ENCODE measurements at regions not wholly inside any gene's neighbourhood (a gene's known extent, or its start where the extent isn't known, plus 50 kb on each side); places are given as distances from the start of the nearest gene placed in this dataset.

GRCh38 chr14:22333422-22334274, 255.4 kb downstream of the DAD1 start (continued):
- no peak for TF ChIP-seq ZMYM4 (CRISPR knock-in tag; IDR thresholded peaks at IDR 0.05)
- TF ChIP-seq RELA (CRISPR knock-in tag; IDR thresholded peaks at IDR 0.05), result no peak
- TF ChIP-seq ZBTB1 (CRISPR knock-in tag; IDR thresholded peaks at IDR 0.05; ENCODE audit: borderline replicate concordance), result no peak
- no peak for TF ChIP-seq ZNF574 (CRISPR knock-in tag; IDR thresholded peaks at IDR 0.05)
- TF ChIP-seq MED13 (CRISPR knock-in tag; IDR thresholded peaks at IDR 0.05), result no peak
- TF ChIP-seq MIER2 (CRISPR knock-in tag; IDR thresholded peaks at IDR 0.05), result no peak
- TF ChIP-seq ZNF484 (CRISPR knock-in tag; IDR thresholded peaks at IDR 0.05; ENCODE audit: borderline replicate concordance, low read depth), result no peak
- TF ChIP-seq HCFC1 (IDR thresholded peaks at IDR 0.05; ENCODE audit: low read depth, low read length), result no peak
- no peak for TF ChIP-seq ZNF468 (CRISPR knock-in tag; IDR thresholded peaks at IDR 0.05)
- TF ChIP-seq GTF2F1 (IDR thresholded peaks at IDR 0.05; ENCODE audit: low read length), result no peak
- no peak for TF ChIP-seq NFATC3 (CRISPR knock-in tag; IDR thresholded peaks at IDR 0.05)
- TF ChIP-seq, protein P1, sequence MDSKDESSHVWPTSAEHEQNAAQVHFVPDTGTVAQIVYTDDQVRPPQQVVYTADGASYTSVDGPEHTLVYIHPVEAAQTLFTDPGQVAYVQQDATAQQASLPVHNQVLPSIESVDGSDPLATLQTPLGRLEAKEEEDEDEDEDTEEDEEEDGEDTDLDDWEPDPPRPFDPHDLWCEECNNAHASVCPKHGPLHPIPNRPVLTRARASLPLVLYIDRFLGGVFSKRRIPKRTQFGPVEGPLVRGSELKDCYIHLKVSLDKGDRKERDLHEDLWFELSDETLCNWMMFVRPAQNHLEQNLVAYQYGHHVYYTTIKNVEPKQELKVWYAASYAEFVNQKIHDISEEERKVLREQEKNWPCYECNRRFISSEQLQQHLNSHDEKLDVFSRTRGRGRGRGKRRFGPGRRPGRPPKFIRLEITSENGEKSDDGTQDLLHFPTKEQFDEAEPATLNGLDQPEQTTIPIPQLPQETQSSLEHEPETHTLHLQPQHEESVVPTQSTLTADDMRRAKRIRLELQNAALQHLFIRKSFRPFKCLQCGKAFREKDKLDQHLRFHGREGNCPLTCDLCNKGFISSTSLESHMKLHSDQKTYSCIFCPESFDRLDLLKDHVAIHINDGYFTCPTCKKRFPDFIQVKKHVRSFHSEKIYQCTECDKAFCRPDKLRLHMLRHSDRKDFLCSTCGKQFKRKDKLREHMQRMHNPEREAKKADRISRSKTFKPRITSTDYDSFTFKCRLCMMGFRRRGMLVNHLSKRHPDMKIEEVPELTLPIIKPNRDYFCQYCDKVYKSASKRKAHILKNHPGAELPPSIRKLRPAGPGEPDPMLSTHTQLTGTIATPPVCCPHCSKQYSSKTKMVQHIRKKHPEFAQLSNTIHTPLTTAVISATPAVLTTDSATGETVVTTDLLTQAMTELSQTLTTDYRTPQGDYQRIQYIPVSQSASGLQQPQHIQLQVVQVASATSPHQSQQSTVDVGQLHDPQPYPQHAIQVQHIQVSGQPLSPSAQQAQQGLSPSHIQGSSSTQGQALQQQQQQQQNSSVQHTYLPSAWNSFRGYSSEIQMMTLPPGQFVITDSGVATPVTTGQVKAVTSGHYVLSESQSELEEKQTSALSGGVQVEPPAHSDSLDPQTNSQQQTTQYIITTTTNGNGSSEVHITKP (CRISPR knock-in tag; IDR thresholded peaks at IDR 0.05; ENCODE audit: low read depth), result no peak
- TF ChIP-seq ZNF550 (CRISPR knock-in tag; IDR thresholded peaks at IDR 0.05; ENCODE audit: borderline replicate concordance), result no peak
- no peak for TF ChIP-seq PHF20 (CRISPR knock-in tag; IDR thresholded peaks at IDR 0.05)
- no peak for TF ChIP-seq BCL3 (CRISPR knock-in tag; IDR thresholded peaks at IDR 0.05)
- TF ChIP-seq, protein P2, sequence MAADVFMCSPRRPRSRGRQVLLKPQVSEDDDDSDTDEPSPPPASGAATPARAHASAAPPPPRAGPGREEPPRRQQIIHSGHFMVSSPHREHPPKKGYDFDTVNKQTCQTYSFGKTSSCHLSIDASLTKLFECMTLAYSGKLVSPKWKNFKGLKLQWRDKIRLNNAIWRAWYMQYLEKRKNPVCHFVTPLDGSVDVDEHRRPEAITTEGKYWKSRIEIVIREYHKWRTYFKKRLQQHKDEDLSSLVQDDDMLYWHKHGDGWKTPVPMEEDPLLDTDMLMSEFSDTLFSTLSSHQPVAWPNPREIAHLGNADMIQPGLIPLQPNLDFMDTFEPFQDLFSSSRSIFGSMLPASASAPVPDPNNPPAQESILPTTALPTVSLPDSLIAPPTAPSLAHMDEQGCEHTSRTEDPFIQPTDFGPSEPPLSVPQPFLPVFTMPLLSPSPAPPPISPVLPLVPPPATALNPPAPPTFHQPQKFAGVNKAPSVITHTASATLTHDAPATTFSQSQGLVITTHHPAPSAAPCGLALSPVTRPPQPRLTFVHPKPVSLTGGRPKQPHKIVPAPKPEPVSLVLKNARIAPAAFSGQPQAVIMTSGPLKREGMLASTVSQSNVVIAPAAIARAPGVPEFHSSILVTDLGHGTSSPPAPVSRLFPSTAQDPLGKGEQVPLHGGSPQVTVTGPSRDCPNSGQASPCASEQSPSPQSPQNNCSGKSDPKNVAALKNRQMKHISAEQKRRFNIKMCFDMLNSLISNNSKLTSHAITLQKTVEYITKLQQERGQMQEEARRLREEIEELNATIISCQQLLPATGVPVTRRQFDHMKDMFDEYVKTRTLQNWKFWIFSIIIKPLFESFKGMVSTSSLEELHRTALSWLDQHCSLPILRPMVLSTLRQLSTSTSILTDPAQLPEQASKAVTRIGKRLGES (CRISPR knock-in tag; IDR thresholded peaks at IDR 0.05; ENCODE audit: borderline replicate concordance), result no peak
- no peak for TF ChIP-seq STAT5B (CRISPR knock-in tag; IDR thresholded peaks at IDR 0.05)
- TF ChIP-seq SAP130 (CRISPR knock-in tag; IDR thresholded peaks at IDR 0.05; ENCODE audit: low read depth), result peak; percentile 80
- peak; percentile 52; the same call in 1 of the 2 replicates for TF ChIP-seq ZNF792 (CRISPR knock-in tag; IDR thresholded peaks at IDR 0.05)
- TF ChIP-seq RBM22 (optimal IDR thresholded peaks at IDR 0.05; ENCODE audit: low read length), result no peak

Measured in HepG2 (cell line).